SH-SY5Y (cell line): ENCODE measurements at regions not wholly inside any gene's neighbourhood (a gene's known extent, or its start where the extent isn't known, plus 50 kb on each side); places are given as distances from the start of the nearest gene placed in this dataset.

ENCODE experiments used
- GATA2 ChIP-seq: IDR thresholded peaks from 2 replicates; pipeline ENCODE4 v1.6.1; 2011; ENCODE audit warnings: mild to moderate bottlenecking, low read depth, low read length
- GATA3 ChIP-seq: IDR thresholded peaks from 2 replicates; pipeline ENCODE4 v1.6.1; 2011; ENCODE audit warnings: low read depth, mild to moderate bottlenecking, low read length, moderate library complexity

GRCh38 chr4:181443021-181443420 lies 800.2 kb upstream of the TENM3 start:
- no peak for TF ChIP-seq GATA2
- no peak for TF ChIP-seq GATA3
